Panc1 (cell line): ENCODE measurements at regions not wholly inside any gene's neighbourhood (a gene's known extent, or its start where the extent isn't known, plus 50 kb on each side); places are given as distances from the start of the nearest gene placed in this dataset.

Experiments
- POLR2AphosphoS5 ChIP-seq: IDR thresholded peaks from 2 replicates; pipeline ENCODE4 v1.6.1; 2012; ENCODE audit warnings: mild to moderate bottlenecking, low read depth, low read length, moderate library complexity
- SIN3A ChIP-seq: IDR thresholded peaks from 2 replicates; pipeline ENCODE4 v1.6.1; 2012; ENCODE audit warnings: low read depth, mild to moderate bottlenecking, low read length, moderate library complexity, borderline replicate concordance; ENCODE audit not compliant: insufficient read depth
- TCF7L2 ChIP-seq: IDR thresholded peaks from 2 replicates; pipeline ENCODE4 v1.6.1; 2011; ENCODE audit warnings: mild to moderate bottlenecking, low read depth, low read length, inconsistent platforms
- TF ChIP-seq, protein P1 (sequence below): fragments of 450-650 bp; IDR thresholded peaks from 2 replicates; pipeline ENCODE4 v1.5.1; 2017; ENCODE audit warnings: mild to moderate bottlenecking
- TF ChIP-seq, protein P2 (sequence below), 2 experiments: IDR thresholded peaks; 2 replicates each; pipeline ENCODE4 v1.6.1; 2011 to 2012; ENCODE audit warnings: low read depth in 2 of 2, control low read depth in 1 of 2, low read length in 1 of 2, mild to moderate bottlenecking in 1 of 2, moderate library complexity in 1 of 2; ENCODE audit not compliant: insufficient read depth in 1 of 2

DNA sequence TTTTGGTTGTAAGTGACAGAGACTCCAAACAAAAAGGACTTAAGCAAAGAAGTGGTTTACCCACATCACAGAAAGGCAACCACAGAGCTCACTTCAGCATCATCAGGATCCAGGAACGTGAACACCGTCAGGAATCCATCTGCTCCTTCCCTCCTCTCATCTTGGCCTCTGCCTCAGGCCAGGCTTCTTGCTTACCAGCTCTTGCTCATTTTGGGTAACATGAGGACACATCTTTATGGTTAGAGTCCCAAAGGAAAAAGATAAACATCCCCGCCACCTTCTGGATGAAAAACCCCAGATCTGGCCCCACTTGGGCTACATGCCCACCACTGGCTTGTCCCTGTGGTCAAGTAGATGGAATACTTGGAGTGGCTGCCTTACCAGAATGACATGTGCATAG, 176.8 kb upstream of the RPL34 start:
- TF ChIP-seq, protein P1, sequence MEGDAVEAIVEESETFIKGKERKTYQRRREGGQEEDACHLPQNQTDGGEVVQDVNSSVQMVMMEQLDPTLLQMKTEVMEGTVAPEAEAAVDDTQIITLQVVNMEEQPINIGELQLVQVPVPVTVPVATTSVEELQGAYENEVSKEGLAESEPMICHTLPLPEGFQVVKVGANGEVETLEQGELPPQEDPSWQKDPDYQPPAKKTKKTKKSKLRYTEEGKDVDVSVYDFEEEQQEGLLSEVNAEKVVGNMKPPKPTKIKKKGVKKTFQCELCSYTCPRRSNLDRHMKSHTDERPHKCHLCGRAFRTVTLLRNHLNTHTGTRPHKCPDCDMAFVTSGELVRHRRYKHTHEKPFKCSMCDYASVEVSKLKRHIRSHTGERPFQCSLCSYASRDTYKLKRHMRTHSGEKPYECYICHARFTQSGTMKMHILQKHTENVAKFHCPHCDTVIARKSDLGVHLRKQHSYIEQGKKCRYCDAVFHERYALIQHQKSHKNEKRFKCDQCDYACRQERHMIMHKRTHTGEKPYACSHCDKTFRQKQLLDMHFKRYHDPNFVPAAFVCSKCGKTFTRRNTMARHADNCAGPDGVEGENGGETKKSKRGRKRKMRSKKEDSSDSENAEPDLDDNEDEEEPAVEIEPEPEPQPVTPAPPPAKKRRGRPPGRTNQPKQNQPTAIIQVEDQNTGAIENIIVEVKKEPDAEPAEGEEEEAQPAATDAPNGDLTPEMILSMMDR, result no peak
- TF ChIP-seq, protein P2, sequence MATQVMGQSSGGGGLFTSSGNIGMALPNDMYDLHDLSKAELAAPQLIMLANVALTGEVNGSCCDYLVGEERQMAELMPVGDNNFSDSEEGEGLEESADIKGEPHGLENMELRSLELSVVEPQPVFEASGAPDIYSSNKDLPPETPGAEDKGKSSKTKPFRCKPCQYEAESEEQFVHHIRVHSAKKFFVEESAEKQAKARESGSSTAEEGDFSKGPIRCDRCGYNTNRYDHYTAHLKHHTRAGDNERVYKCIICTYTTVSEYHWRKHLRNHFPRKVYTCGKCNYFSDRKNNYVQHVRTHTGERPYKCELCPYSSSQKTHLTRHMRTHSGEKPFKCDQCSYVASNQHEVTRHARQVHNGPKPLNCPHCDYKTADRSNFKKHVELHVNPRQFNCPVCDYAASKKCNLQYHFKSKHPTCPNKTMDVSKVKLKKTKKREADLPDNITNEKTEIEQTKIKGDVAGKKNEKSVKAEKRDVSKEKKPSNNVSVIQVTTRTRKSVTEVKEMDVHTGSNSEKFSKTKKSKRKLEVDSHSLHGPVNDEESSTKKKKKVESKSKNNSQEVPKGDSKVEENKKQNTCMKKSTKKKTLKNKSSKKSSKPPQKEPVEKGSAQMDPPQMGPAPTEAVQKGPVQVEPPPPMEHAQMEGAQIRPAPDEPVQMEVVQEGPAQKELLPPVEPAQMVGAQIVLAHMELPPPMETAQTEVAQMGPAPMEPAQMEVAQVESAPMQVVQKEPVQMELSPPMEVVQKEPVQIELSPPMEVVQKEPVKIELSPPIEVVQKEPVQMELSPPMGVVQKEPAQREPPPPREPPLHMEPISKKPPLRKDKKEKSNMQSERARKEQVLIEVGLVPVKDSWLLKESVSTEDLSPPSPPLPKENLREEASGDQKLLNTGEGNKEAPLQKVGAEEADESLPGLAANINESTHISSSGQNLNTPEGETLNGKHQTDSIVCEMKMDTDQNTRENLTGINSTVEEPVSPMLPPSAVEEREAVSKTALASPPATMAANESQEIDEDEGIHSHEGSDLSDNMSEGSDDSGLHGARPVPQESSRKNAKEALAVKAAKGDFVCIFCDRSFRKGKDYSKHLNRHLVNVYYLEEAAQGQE (IDR thresholded peaks at IDR 0.05; ENCODE audit: insufficient read depth in 1 of 2, low read depth in 2 of 2, low read length in 1 of 2), result no peak
- TF ChIP-seq POLR2AphosphoS5 (no peak), TCF7L2 (no peak), SIN3A (no peak)
